Neural progenitor cell (in vitro differentiated cells): ENCODE measurements at regions not wholly inside any gene's neighbourhood (a gene's known extent, or its start where the extent isn't known, plus 50 kb on each side); places are given as distances from the start of the nearest gene placed in this dataset.

Experiments
- DNase-seq: peaks from one replicate; pipeline ENCODE4 v3.0.0-alpha.2; 2016; ENCODE audit warnings: low spot score
- H2AFZ ChIP-seq: fragments of 200-600 bp; sonication (generic); replicated peaks from 2 replicates; pipeline ENCODE4 v1.6.1; 2016; ENCODE audit warnings: antibody characterized with exemption
- H3F3A ChIP-seq: fragments of 200-600 bp; sonication (generic); 2 replicates; pipeline ENCODE4 v1.6.1; 2016; ENCODE audit warnings: antibody characterized with exemption, low read depth
- H3K27ac ChIP-seq: fragments of 200-600 bp; sonication (generic); 2 replicates; pipeline ENCODE4 v1.5.1; 2016; ENCODE audit warnings: mild to moderate bottlenecking
- H3K27me3 ChIP-seq: fragments of 200-600 bp; sonication (generic); 2 replicates; pipeline ENCODE4 v1.6.1; 2016; ENCODE audit warnings: mild to moderate bottlenecking, moderate library complexity
- H3K36me3 ChIP-seq: fragments of 200-600 bp; sonication (generic); 2 replicates; pipeline ENCODE4 v1.5.1; 2016
- H3K4me1 ChIP-seq: fragments of 200-600 bp; sonication (generic); 2 replicates; pipeline ENCODE4 v1.6.1; 2016; ENCODE audit warnings: mixed run types
- H3K4me2 ChIP-seq: fragments of 200-600 bp; sonication (generic); 2 replicates; pipeline ENCODE4 v1.6.1; 2016
- H3K4me3 ChIP-seq: fragments of 200-600 bp; sonication (generic); 2 replicates; pipeline ENCODE4 v1.5.1; 2016
- H3K79me2 ChIP-seq: fragments of 200-600 bp; sonication (generic); 2 replicates; pipeline ENCODE4 v1.6.1; 2016; ENCODE audit warnings: low read depth
- H3K9ac ChIP-seq: fragments of 200-600 bp; sonication (generic); 2 replicates; pipeline ENCODE4 v1.6.1; 2016
- H3K9me3 ChIP-seq: fragments of 200-600 bp; sonication (generic); 2 replicates; pipeline ENCODE4 v1.5.1; 2016; ENCODE audit warnings: low read depth
- H4K20me1 ChIP-seq: fragments of 200-600 bp; sonication (generic); 2 replicates; pipeline ENCODE4 v1.6.1; 2016; ENCODE audit warnings: low read depth
- H3K27ac Mint-ChIP-seq: 3 replicates; pipeline ENCODE4 v1.8.0; 2021; ENCODE audit warnings: mixed read lengths
- H3K27me3 Mint-ChIP-seq: 2 replicates; pipeline ENCODE4 v1.8.0; 2022; ENCODE audit warnings: low read depth, mild to moderate bottlenecking, inconsistent platforms, moderate library complexity, mixed read lengths; ENCODE audit not compliant: insufficient read depth
- H3K36me3 Mint-ChIP-seq: 3 replicates; pipeline ENCODE4 v1.8.0; 2021; ENCODE audit warnings: mixed read lengths
- H3K4me1 Mint-ChIP-seq: 3 replicates; pipeline ENCODE4 v1.8.0; 2021; ENCODE audit warnings: mixed read lengths
- H3K4me3 Mint-ChIP-seq: 3 replicates; pipeline ENCODE4 v1.8.0; 2021; ENCODE audit warnings: mild to moderate bottlenecking, moderate library complexity, mixed read lengths
- H3K9me3 Mint-ChIP-seq: 3 replicates; pipeline ENCODE4 v1.8.0; 2020; ENCODE audit warnings: mixed read lengths
- CTCF ChIP-seq: fragments of 200-600 bp; sonication (generic); IDR thresholded peaks from 2 replicates; pipeline ENCODE4 v1.5.1; 2017; ENCODE audit warnings: antibody characterized with exemption, mild to moderate bottlenecking
- EZH2 ChIP-seq: fragments of 200-600 bp; sonication (generic); IDR thresholded peaks from 2 replicates; pipeline ENCODE4 v1.6.1; 2017; ENCODE audit warnings: antibody characterized with exemption, mild to moderate bottlenecking, moderate library complexity
- EZH2phosphoT487 ChIP-seq: fragments of 200-600 bp; sonication (generic); IDR thresholded peaks from 2 replicates; pipeline ENCODE4 v1.6.1; 2017; ENCODE audit warnings: antibody characterized with exemption

- no peak overlapping the region for H3K9ac ChIP-seq
- Mint-ChIP-seq H3K36me3 (no peaks in the 10 kb centered on the region), H3K4me3 (no peak overlapping the region), H3K27ac (peak overlapping the region; percentile 89), H3K9me3 (no peaks in the 10 kb centered on the region), H3K27me3 (peaks cover 4% of the 10 kb centered on the region), H3K4me1 (peaks cover 23% of the 10 kb centered on the region)
- H3K27ac ChIP-seq = no peak overlapping the region
- no peaks in the 10 kb centered on the region for H3K36me3 ChIP-seq
- H3K4me1 ChIP-seq = no peaks in the 10 kb centered on the region
- no peak overlapping the region for H3K4me3 ChIP-seq
- no peaks in the 10 kb centered on the region for H3K79me2 ChIP-seq
- H3F3A ChIP-seq = no peaks in the 10 kb centered on the region
- no peaks in the 10 kb centered on the region for H4K20me1 ChIP-seq
- TF ChIP-seq EZH2phosphoT487 = no peak
- TF ChIP-seq CTCF = peak; percentile 59
- no peaks in the 10 kb centered on the region for H3K27me3 ChIP-seq
- no peaks in the 10 kb centered on the region for H3K9me3 ChIP-seq
- DNase-seq = peak; percentile 77
- H3K4me2 ChIP-seq = no peak overlapping the region
- peak overlapping the region; percentile 38 for H2AFZ ChIP-seq
Measured at GRCh38 chr7:64098-64915, 128.1 kb upstream of the FAM20C start.

GRCh38 chr7:64916-65341, 127.4 kb upstream of the FAM20C start:
- no peak overlapping the region for H3K27ac ChIP-seq
- DNase-seq = no peak
- no peaks in the 10 kb centered on the region for H3K36me3 ChIP-seq
- no peaks in the 10 kb centered on the region for H3F3A ChIP-seq
- H3K36me3 Mint-ChIP-seq = no peaks in the 10 kb centered on the region
- no peak overlapping the region for H3K4me3 ChIP-seq
- H3K9me3 ChIP-seq = no peaks in the 10 kb centered on the region
- no peak overlapping the region for H3K9ac ChIP-seq
- H3K4me1 Mint-ChIP-seq = peaks cover 20% of the 10 kb centered on the region
- TF ChIP-seq CTCF (no peak), EZH2 (no peak), EZH2phosphoT487 (no peak)
- no peak overlapping the region for H3K4me2 ChIP-seq
- H3K27ac Mint-ChIP-seq = no peak overlapping the region
- H4K20me1 ChIP-seq = no peaks in the 10 kb centered on the region
- peaks cover 2% of the 10 kb centered on the region for H3K27me3 Mint-ChIP-seq
- H3K4me3 Mint-ChIP-seq = no peak overlapping the region
- no peaks in the 10 kb centered on the region for H3K4me1 ChIP-seq
- no peak overlapping the region for H2AFZ ChIP-seq
- no peaks in the 10 kb centered on the region for H3K9me3 Mint-ChIP-seq
- no peaks in the 10 kb centered on the region for H3K27me3 ChIP-seq
- H3K79me2 ChIP-seq = no peaks in the 10 kb centered on the region

- no peak overlapping the region for H3K27ac ChIP-seq
- DNase-seq = no peak
- no peak overlapping the region for H3K9ac ChIP-seq
- Mint-ChIP-seq H3K36me3 (no peaks in the 10 kb centered on the region), H3K4me3 (no peak overlapping the region), H3K27me3 (no peaks in the 10 kb centered on the region), H3K4me1 (peaks cover 20% of the 10 kb centered on the region), H3K27ac (no peak overlapping the region), H3K9me3 (no peaks in the 10 kb centered on the region)
- TF ChIP-seq EZH2 (no peak), CTCF (no peak), EZH2phosphoT487 (no peak)
- no peak overlapping the region for H3K4me3 ChIP-seq
- no peaks in the 10 kb centered on the region for H3K27me3 ChIP-seq
- H3K79me2 ChIP-seq = no peaks in the 10 kb centered on the region
- no peak overlapping the region for H3K4me2 ChIP-seq
- H4K20me1 ChIP-seq = no peaks in the 10 kb centered on the region
- no peak overlapping the region for H2AFZ ChIP-seq
- H3K4me1 ChIP-seq = no peaks in the 10 kb centered on the region
- H3K36me3 ChIP-seq = no peaks in the 10 kb centered on the region
- no peaks in the 10 kb centered on the region for H3F3A ChIP-seq
- no peaks in the 10 kb centered on the region for H3K9me3 ChIP-seq
Measured at GRCh38 chr7:65554-65953, 126.8 kb upstream of the FAM20C start.
